ENCODE measurements at regions not wholly inside any gene's neighbourhood (a gene's known extent, or its start where the extent isn't known, plus 50 kb on each side); places are given as distances from the start of the nearest gene placed in this dataset.

DNA sequence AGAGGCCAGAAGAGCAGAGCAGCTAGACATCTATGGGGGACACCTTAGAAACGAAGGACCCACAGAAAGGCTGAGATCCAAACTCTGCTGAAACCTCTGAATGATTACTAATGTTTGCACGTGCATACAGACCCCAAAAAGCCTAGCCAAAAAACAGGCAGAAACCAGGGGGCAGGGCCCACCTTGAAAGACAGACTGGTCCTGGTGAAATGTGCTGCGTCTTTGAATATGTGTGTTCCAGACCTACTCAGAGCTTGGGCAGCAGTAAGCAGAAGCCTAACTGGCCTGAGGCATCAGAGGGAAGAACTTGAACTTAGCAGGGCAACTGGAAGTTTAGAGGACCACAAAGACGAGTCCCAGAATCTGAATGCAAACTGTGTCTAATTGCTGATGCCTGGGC lies 251.8 kb downstream of the TEX36 start:
- Histone ChIP-seq H3K4me3 (ENCODE audit: low read length, poor library complexity, severe bottlenecking) (no peak overlapping the region), H3K9me2 (replicated peaks; ENCODE audit: low read depth, low read length) (no peaks in the 10 kb centered on the region), H3K9me3 (ENCODE audit: insufficient read depth, low read depth, low read length) (no peaks in the 10 kb centered on the region), H3K79me2 (ENCODE audit: insufficient read depth, low read length) (no peaks in the 10 kb centered on the region), H2AFZ (ENCODE audit: low read length) (no peak overlapping the region), H3K4me1 (ENCODE audit: insufficient read depth, low read length, poor library complexity, severe bottlenecking) (no peaks in the 10 kb centered on the region), H3K27me3 (ENCODE audit: insufficient read depth, low read length, poor library complexity, severe bottlenecking) (no peaks in the 10 kb centered on the region), H4K20me1 (ENCODE audit: insufficient read depth, low read length, poor library complexity, severe bottlenecking) (no peaks in the 10 kb centered on the region), H3K4me2 (ENCODE audit: low read depth, low read length, poor library complexity, severe bottlenecking) (no peak overlapping the region), H3F3A (ENCODE audit: low read depth) (no peaks in the 10 kb centered on the region), H3K9ac (ENCODE audit: low read depth, low read length, poor library complexity, severe bottlenecking) (no peak overlapping the region), H3K36me3 (ENCODE audit: insufficient read depth, low read length) (no peaks in the 10 kb centered on the region)
- no peak for TF ChIP-seq EZH2phosphoT487 (IDR thresholded peaks at IDR 0.05; ENCODE audit: borderline replicate concordance)
- TF ChIP-seq, protein P1, sequence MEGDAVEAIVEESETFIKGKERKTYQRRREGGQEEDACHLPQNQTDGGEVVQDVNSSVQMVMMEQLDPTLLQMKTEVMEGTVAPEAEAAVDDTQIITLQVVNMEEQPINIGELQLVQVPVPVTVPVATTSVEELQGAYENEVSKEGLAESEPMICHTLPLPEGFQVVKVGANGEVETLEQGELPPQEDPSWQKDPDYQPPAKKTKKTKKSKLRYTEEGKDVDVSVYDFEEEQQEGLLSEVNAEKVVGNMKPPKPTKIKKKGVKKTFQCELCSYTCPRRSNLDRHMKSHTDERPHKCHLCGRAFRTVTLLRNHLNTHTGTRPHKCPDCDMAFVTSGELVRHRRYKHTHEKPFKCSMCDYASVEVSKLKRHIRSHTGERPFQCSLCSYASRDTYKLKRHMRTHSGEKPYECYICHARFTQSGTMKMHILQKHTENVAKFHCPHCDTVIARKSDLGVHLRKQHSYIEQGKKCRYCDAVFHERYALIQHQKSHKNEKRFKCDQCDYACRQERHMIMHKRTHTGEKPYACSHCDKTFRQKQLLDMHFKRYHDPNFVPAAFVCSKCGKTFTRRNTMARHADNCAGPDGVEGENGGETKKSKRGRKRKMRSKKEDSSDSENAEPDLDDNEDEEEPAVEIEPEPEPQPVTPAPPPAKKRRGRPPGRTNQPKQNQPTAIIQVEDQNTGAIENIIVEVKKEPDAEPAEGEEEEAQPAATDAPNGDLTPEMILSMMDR (conservative IDR thresholded peaks at IDR 0.05; ENCODE audit: low read length) = no peak

DNA sequence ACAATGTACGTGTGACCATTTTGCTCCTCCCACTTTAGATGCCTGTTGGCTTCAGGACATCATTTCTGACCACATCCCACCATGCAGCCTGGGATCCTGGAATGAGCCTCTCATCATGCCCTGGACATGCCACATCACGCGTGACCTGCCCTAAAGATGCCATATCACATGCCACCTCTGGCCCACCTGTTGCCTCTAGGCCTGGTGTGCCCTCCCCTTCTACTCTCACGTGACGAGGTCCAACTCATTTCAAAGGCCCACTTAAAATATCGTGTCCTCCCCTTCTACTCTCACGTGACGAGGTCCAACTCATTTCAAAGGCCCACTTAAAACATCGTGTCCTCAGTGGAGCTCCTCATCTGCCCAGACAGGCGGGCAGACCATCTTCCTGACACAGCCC lies 254.9 kb downstream of the TEX36 start:
- Histone ChIP-seq H3K79me2 (ENCODE audit: insufficient read depth, low read length) (no peaks in the 10 kb centered on the region), H3K4me3 (ENCODE audit: low read length, poor library complexity, severe bottlenecking) (no peak overlapping the region), H3K4me2 (ENCODE audit: low read depth, low read length, poor library complexity, severe bottlenecking) (no peak overlapping the region), H3K9me2 (replicated peaks; ENCODE audit: low read depth, low read length) (no peaks in the 10 kb centered on the region), H3F3A (ENCODE audit: low read depth) (no peaks in the 10 kb centered on the region), H3K27me3 (ENCODE audit: insufficient read depth, low read length, poor library complexity, severe bottlenecking) (no peaks in the 10 kb centered on the region), H3K36me3 (ENCODE audit: insufficient read depth, low read length) (no peaks in the 10 kb centered on the region), H3K9me3 (ENCODE audit: insufficient read depth, low read depth, low read length) (no peaks in the 10 kb centered on the region; the same call in 1 of the 2 replicates), H3K9ac (ENCODE audit: low read depth, low read length, poor library complexity, severe bottlenecking) (no peak overlapping the region), H4K20me1 (ENCODE audit: insufficient read depth, low read length, poor library complexity, severe bottlenecking) (no peaks in the 10 kb centered on the region), H3K4me1 (ENCODE audit: insufficient read depth, low read length, poor library complexity, severe bottlenecking) (no peaks in the 10 kb centered on the region), H2AFZ (ENCODE audit: low read length) (no peak overlapping the region)
- TF ChIP-seq, protein P1 (conservative IDR thresholded peaks at IDR 0.05; ENCODE audit: low read length) = no peak
- no peak for TF ChIP-seq EZH2phosphoT487 (IDR thresholded peaks at IDR 0.05; ENCODE audit: borderline replicate concordance)

DNA sequence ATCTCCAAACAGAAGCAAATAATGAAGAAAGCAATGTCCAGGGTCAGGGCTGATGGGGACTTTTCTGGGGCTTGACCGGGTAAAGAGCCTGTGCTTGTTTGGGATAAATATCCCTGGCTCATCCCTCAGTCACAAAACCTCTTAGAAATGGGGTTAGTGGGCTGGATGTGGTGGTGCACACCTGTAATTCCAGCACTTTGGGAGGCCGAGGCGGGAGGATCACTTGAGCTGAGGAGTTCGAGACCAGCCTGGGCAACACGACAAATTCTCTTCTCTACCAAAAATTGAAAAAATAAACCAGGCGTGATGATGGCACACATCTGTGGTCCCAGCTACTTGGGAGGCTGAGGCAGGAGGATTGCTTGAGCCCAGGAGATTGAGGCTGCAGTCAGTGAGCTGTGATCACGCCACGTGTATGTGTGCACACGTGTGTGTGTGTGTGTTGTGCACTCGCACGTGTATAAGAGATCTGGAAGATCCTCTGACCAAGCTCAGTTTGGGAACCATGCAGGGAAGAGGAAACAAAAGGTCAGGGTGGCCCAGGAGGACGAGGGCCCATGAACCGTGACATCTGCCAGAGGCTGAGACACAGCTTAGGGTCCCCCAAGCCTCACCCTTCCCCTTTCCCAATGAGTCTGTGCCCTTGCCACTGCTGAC lies 258.6 kb downstream of the TEX36 start:
- H3K27me3 ChIP-seq (ENCODE audit: insufficient read depth, low read length, poor library complexity, severe bottlenecking) = no peaks in the 10 kb centered on the region
- TF ChIP-seq, protein P1 (conservative IDR thresholded peaks at IDR 0.05; ENCODE audit: low read length) = no peak
- no peak for TF ChIP-seq EZH2phosphoT487 (IDR thresholded peaks at IDR 0.05; ENCODE audit: borderline replicate concordance)

More for the DNA sequence above, 258.6 kb downstream of the TEX36 start:
- Histone ChIP-seq H3K36me3 (ENCODE audit: insufficient read depth, low read length) (no peaks in the 10 kb centered on the region), H3F3A (ENCODE audit: low read depth) (no peaks in the 10 kb centered on the region), H3K4me2 (ENCODE audit: low read depth, low read length, poor library complexity, severe bottlenecking) (no peak overlapping the region), H3K9ac (ENCODE audit: low read depth, low read length, poor library complexity, severe bottlenecking) (no peak overlapping the region), H3K9me3 (ENCODE audit: insufficient read depth, low read depth, low read length) (peaks cover 3% of the 10 kb centered on the region; the same call in 1 of the 2 replicates), H4K20me1 (ENCODE audit: insufficient read depth, low read length, poor library complexity, severe bottlenecking) (no peaks in the 10 kb centered on the region), H2AFZ (ENCODE audit: low read length) (no peak overlapping the region), H3K4me1 (ENCODE audit: insufficient read depth, low read length, poor library complexity, severe bottlenecking) (no peaks in the 10 kb centered on the region), H3K9me2 (replicated peaks; ENCODE audit: low read depth, low read length) (no peaks in the 10 kb centered on the region), H3K4me3 (ENCODE audit: low read length, poor library complexity, severe bottlenecking) (no peak overlapping the region), H3K79me2 (ENCODE audit: insufficient read depth, low read length) (no peaks in the 10 kb centered on the region)
